HL-60 (cell line): ENCODE measurements at regions not wholly inside any gene's neighbourhood (a gene's known extent, or its start where the extent isn't known, plus 50 kb on each side); places are given as distances from the start of the nearest gene placed in this dataset.

Source experiments
- DNase-seq, 2 experiments: peaks; one replicate each; pipeline ENCODE4 v3.0.0-alpha.2; 2010 to 2020; ENCODE audit warnings: low read depth in 1 of 2, low spot score in 1 of 2
- H3K27ac ChIP-seq: fragments of 250-450 bp; sonication (Bioruptor Pico); replicated peaks from 2 replicates; pipeline ENCODE4 v1.5.1; 2020; ENCODE audit warnings: mild to moderate bottlenecking, moderate library complexity
- H3K27me3 ChIP-seq: fragments of 250-450 bp; sonication (Bioruptor Pico); 2 replicates; pipeline ENCODE4 v1.5.1; 2021; ENCODE audit warnings: mild to moderate bottlenecking, moderate library complexity; ENCODE audit not compliant: insufficient read depth, poor library complexity, severe bottlenecking
- H3K4me3 ChIP-seq: replicated peaks from 2 replicates; pipeline ENCODE4 v1.5.1; 2011; ENCODE audit warnings: mild to moderate bottlenecking, control low read depth, low read length; ENCODE audit not compliant: insufficient read depth
- CTCF ChIP-seq: IDR thresholded peaks from one replicate; pipeline ENCODE4 v1.5.1; 2011; ENCODE audit warnings: low read length, control low read depth, inconsistent platforms; ENCODE audit not compliant: insufficient read depth
- GABPA ChIP-seq: IDR thresholded peaks from 2 replicates; pipeline ENCODE4 v1.6.1; 2012; ENCODE audit warnings: low read depth
- POLR2AphosphoS5 ChIP-seq: IDR thresholded peaks from 2 replicates; pipeline ENCODE4 v1.6.1; 2012; ENCODE audit warnings: low read depth
- SPI1 ChIP-seq: IDR thresholded peaks from 2 replicates; pipeline ENCODE4 v1.6.1; 2012; ENCODE audit warnings: low read depth, mild to moderate bottlenecking, borderline replicate concordance
- TF ChIP-seq, protein P1 (sequence below): IDR thresholded peaks from 2 replicates; pipeline ENCODE4 v1.6.1; 2012; ENCODE audit warnings: low read depth; ENCODE audit not compliant: insufficient replicate concordance

DNA sequence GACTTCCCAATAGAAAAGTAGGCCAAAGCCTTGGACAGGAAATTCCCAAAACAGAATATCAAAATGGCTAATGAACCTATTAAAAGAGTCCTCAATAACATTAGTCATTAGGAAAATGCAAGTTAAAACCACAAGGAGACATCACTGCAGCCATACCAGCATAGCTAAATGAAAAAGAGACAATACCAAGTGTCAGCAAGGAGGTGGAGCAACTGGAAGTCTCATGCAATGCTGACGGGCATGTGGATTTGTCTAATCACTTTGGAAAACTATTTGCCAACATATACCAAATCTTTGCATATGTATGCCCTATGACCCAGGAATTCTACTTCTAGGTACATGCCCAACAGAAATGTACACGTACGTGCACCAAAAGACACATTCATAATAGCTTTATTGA, 60.5 kb upstream of the PLEKHG3 start:
- H3K27ac ChIP-seq, result no peak overlapping the region
- TF ChIP-seq, protein P1, sequence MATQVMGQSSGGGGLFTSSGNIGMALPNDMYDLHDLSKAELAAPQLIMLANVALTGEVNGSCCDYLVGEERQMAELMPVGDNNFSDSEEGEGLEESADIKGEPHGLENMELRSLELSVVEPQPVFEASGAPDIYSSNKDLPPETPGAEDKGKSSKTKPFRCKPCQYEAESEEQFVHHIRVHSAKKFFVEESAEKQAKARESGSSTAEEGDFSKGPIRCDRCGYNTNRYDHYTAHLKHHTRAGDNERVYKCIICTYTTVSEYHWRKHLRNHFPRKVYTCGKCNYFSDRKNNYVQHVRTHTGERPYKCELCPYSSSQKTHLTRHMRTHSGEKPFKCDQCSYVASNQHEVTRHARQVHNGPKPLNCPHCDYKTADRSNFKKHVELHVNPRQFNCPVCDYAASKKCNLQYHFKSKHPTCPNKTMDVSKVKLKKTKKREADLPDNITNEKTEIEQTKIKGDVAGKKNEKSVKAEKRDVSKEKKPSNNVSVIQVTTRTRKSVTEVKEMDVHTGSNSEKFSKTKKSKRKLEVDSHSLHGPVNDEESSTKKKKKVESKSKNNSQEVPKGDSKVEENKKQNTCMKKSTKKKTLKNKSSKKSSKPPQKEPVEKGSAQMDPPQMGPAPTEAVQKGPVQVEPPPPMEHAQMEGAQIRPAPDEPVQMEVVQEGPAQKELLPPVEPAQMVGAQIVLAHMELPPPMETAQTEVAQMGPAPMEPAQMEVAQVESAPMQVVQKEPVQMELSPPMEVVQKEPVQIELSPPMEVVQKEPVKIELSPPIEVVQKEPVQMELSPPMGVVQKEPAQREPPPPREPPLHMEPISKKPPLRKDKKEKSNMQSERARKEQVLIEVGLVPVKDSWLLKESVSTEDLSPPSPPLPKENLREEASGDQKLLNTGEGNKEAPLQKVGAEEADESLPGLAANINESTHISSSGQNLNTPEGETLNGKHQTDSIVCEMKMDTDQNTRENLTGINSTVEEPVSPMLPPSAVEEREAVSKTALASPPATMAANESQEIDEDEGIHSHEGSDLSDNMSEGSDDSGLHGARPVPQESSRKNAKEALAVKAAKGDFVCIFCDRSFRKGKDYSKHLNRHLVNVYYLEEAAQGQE, result no peak
- TF ChIP-seq GABPA (no peak), CTCF (no peak), POLR2AphosphoS5 (no peak), SPI1 (no peak)

DNA sequence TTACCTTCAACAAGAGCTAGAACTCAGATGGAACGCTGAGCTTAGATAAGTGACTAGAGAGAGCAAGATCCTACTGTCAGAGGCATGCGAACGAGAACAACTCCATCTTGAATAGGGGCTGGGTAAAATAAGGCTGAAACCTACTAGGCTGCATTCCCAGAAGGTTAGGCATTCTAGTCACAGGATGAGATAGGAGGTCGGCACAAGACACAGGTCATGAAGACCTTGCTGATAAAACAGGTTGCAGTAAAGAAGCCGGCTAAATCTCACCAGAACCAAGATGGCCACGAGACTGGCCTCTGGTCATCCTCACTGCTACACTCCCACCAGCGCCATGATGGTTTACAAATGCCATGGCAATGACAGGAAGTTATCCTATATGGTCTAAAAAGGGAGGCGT, 59.6 kb upstream of the PLEKHG3 start:
- H3K27ac ChIP-seq, result no peak overlapping the region
- TF ChIP-seq GABPA, result no peak
- TF ChIP-seq, protein P1, result no peak

More for the DNA sequence above, 60.5 kb upstream of the PLEKHG3 start:
- Histone ChIP-seq H3K27me3 (no peaks in the 10 kb centered on the region), H3K4me3 (no peak overlapping the region)
- no peak for DNase-seq

GRCh38 chr14:64645220-64645892, 58.9 kb upstream of the PLEKHG3 start:
- Histone ChIP-seq H3K27me3 (no peaks in the 10 kb centered on the region), H3K27ac (no peak overlapping the region), H3K4me3 (no peak overlapping the region)
- no peak for TF ChIP-seq SPI1
- no peak for TF ChIP-seq GABPA
- TF ChIP-seq CTCF, result no peak
- TF ChIP-seq, protein P1, result no peak
- no peak for TF ChIP-seq POLR2AphosphoS5
- DNase-seq, result no peak

More for the DNA sequence above, 59.6 kb upstream of the PLEKHG3 start:
- Histone ChIP-seq H3K27me3 (no peaks in the 10 kb centered on the region), H3K4me3 (no peak overlapping the region)
- DNase-seq, result no peak
